Urinary bladder (tissue), 3 donors: ENCODE measurements at regions not wholly inside any gene's neighbourhood (a gene's known extent, or its start where the extent isn't known, plus 50 kb on each side); places are given as distances from the start of the nearest gene placed in this dataset.

Experiments used
- DNase-seq: peaks from one replicate; pipeline ENCODE4 v3.0.0-alpha.2; 2015; ENCODE audit errors: extremely low spot score
- H3K27ac ChIP-seq: one replicate; pipeline ENCODE4 v1.5.1; 2013; ENCODE audit warnings: low read depth, mild to moderate bottlenecking, moderate library complexity
- H3K36me3 ChIP-seq: one replicate; pipeline ENCODE4 v1.6.1; 2013; ENCODE audit warnings: mild to moderate bottlenecking, moderate library complexity; ENCODE audit not compliant: insufficient read depth
- H3K4me1 ChIP-seq: one replicate; pipeline ENCODE4 v1.6.1; 2013; ENCODE audit warnings: mild to moderate bottlenecking, moderate library complexity; ENCODE audit not compliant: insufficient read depth
- H3K4me3 ChIP-seq: one replicate; pipeline ENCODE4 v1.5.1; 2013; ENCODE audit warnings: low read depth, low read length
- WGBS: extraction: QIAGEN DNeasy Blood & Tissue Kit; methylation state at CpG from one replicate; pipeline ENCODE4 v1.1.7; 2013; 5-methylcytosine and 5-hydroxymethylcytosine counted together
- donor health status: healthy with polysubstance abuse.
- donor health status: healthy.

DNA sequence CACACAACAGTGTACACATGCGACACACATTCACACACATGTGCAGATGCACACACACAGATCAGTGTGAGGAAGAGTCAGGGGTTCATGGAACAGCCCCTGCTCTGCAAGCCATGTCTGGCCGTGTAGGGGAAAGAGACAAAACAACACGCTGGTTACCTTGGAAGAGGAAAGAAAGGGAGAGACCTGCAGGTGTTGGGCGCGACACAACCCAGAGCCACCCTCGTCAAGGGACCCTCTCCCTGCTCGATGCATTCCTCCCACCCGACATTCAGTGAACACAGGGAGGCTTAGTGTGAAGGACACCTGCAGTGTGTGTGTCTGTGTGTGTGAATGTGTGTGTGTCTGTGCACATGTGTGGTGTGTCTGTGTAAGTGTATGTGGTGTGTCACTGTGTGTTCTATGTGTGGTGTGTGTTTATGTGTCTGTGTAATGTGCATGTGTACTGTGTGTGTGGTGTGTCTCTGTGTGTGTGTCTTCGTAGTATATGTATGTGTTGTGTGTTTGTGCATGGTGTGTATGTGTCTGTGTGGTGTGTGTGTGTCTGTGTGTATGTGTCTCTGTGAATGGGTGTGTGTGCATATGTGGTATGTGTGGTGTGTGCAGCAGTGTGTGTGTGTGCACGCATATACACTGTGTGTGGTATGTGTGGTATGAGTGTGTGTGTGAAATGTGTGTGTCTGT, 69.5 kb upstream of the PITRM1 start:
- H3K4me3 ChIP-seq, result no peak overlapping the region
- H3K4me1 ChIP-seq, result no peaks in the 10 kb centered on the region
- DNase-seq, result no peak
- no peaks in the 10 kb centered on the region for H3K36me3 ChIP-seq
- WGBS, result 95% methylated on average over 10 of the region's 10 CpGs
- no peak overlapping the region for H3K27ac ChIP-seq

DNA sequence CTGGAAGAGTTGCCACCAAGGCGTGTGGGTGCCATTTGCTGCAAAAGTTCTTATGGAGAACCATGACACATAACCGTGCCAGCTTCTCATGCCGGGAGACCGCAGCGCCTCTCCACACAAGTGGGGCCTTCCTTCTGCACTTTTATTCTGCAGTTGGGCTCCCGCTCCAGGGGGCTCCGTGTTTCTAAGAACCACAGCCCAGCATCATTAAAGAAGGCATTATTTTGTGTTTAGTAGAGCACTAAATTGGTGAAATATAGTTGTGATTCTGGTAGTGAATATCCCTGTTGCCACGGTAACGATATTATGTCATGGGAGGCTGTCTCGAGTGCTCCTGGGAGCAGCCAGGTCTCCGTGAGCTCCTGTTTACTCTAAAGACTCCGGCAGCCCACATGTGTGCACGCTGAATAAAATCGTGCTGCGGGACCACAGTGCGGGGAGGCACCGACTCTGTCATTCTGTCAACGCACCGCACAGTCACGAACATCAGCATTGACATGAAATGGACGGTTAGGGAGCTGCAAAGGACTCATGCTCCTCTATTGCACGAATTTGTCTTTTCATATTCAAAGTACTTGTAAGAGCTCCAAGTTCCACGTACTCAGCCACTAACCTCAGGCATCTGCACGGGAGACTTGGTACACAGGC, 68.8 kb upstream of the PITRM1 start:
- DNase-seq, result no peak
- Histone ChIP-seq H3K27ac (no peak overlapping the region), H3K36me3 (no peaks in the 10 kb centered on the region), H3K4me3 (no peak overlapping the region), H3K4me1 (no peaks in the 10 kb centered on the region)
- 92% methylated on average over 24 of the region's 24 CpGs for WGBS

DNA sequence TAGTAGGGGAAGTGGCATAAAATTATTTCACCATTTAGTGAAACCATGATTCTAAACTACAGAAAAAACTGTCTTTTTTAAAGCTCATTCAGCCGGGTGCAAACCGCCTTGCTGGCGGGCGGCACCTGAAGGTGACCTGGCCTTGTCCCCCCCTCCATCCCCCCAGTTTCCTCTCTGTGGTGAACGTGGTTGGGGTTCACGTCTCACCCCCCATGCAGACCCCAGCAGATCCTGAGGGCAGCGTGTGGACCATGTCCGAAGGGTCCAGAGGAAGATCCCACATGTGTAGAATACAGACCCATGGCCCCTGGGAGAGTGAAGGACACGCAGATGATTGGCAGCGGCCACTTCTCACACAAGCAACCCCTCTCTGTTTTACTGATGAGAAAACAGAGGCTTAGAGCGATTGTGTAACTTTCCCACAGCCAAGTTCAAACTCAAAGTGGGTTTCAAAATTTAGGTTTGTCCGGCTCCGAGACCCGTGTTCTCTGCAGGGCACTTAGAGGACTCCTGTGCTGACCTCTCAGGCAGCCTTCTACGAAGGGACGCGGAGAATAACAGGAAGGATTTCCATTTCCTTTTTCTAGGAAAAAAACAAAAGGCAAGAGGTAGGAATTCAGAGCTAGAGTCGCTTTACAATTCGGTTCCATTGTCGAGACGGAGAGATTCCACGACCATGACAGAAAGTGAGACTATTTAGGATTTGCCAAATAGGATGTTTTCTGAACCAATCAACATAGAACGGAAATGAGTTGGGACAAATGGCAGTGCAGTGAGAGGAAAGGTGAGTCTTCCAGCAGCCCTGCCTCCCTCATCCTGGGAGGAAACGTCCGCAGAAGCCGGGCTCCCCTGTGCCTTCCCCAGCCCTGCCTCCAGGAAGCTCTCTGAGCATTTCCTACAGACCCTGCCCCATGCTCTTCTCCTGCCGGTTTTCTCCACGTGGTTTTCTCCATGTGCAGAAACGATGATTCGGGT, 67.6 kb upstream of the PITRM1 start:
- no peak for DNase-seq
- H3K4me3 ChIP-seq, result no peak overlapping the region
- H3K27ac ChIP-seq, result no peak overlapping the region
- WGBS, result 77% methylated on average over 30 of the region's 30 CpGs
- H3K36me3 ChIP-seq, result no peaks in the 10 kb centered on the region
- no peaks in the 10 kb centered on the region for H3K4me1 ChIP-seq

DNA sequence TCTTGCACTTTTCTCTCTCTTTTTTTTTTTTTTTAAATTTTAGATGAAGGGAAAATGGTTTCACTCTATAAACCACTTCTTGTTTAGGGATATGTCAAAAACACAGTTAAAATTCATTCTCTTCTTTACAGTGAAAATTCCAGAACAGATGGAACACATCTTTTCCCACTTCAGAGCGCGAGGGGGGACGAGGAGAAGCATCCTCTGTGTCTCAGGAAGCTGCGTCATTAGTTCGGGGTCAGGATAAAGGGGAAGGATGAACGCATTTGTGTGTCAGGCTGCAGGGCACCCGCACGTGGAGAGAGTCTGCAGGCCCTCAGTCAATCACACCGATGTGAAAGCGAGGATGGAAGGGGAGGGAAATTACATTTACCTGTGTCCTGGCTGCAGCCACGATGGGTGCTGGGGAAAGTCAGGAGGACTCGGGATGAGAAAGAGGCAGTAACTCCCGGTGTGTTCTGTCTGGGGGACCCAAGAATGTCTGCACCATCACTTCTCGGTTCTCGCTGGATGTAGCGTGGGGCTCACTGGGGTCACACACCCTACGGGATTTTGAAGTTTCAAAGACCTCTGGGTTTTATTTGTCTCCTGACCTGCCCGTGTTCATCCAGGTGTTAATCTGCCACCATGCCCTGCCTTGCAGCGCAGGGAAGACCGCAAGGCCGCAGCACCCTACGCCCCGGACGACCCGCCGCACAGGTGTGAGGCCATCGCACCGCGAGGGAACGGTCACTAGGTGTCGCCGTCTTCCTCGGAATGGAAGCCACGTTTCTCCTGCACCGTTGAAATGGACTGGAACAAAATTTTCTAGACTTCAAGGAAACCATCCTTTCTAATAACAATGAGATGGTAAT, 66.7 kb upstream of the PITRM1 start:
- Histone ChIP-seq H3K4me3 (no peak overlapping the region), H3K27ac (no peak overlapping the region), H3K36me3 (no peaks in the 10 kb centered on the region), H3K4me1 (no peaks in the 10 kb centered on the region)
- DNase-seq, result no peak
- 26% methylated on average over 35 of the region's 35 CpGs for WGBS

DNA sequence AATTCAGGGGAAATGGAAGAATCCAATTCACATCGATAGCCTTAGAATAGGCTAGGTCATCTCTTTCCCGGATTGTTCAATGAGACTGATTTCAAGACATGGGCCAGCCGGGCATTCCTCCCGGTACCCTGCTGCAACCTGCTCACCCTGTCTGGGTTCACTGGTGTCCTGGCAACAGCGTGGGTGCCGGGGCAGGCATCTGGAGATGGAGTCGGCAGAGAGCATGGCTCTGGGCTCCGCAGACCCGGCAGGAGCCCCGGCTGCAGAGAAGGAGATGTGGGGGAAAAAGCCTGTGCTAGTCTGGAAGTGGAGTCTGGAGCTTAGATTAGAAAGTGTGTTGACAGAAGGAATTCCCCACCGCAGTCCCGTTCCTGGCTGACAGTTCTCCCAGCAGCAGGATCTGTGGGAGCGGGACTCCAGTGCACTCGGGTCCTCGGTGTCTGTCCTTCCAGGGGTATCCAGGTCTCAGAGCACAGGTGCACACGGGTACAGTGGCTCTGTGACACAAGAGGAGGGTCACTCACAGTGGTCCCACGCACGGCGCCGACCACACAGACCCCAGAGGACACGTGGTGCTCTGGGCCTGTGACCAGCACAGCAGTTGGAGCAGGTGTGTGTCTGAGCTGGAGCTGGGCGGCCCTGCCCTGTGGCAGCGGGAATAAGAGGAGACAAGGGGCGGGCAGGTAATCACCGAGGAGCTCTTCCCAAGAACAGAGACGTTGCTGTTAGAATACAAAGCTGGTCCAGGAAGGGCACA, 65.7 kb upstream of the PITRM1 start:
- 59% methylated on average over 26 of the region's 26 CpGs for WGBS
- no peak for DNase-seq
- H3K27ac ChIP-seq, result no peak overlapping the region
- H3K4me3 ChIP-seq, result no peak overlapping the region
- no peaks in the 10 kb centered on the region for H3K4me1 ChIP-seq
- H3K36me3 ChIP-seq, result no peaks in the 10 kb centered on the region

DNA sequence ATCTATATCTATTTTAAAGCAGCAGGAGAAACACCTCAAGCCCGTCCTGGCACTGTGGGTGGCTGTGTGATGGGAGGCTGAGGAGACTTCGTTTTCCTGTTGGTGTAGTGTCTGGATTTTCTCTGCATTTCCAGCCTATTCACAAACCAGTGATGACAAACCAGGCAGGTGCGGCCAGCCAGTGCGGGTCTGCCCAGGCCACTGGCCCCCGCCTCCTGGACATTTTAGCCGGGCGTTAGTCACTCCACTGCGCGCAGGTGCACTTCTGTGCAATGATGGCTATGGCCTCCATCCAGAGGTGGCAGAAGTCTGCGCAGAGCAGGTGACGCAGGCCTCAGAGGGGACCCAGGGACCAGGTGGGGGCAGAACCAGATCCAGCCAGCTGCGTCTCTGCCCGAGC, 64.9 kb upstream of the PITRM1 start:
- Histone ChIP-seq H3K4me3 (no peak overlapping the region), H3K4me1 (no peaks in the 10 kb centered on the region), H3K36me3 (no peaks in the 10 kb centered on the region), H3K27ac (no peak overlapping the region)
- no peak for DNase-seq
- 96% methylated on average over 13 of the region's 13 CpGs for WGBS

DNA sequence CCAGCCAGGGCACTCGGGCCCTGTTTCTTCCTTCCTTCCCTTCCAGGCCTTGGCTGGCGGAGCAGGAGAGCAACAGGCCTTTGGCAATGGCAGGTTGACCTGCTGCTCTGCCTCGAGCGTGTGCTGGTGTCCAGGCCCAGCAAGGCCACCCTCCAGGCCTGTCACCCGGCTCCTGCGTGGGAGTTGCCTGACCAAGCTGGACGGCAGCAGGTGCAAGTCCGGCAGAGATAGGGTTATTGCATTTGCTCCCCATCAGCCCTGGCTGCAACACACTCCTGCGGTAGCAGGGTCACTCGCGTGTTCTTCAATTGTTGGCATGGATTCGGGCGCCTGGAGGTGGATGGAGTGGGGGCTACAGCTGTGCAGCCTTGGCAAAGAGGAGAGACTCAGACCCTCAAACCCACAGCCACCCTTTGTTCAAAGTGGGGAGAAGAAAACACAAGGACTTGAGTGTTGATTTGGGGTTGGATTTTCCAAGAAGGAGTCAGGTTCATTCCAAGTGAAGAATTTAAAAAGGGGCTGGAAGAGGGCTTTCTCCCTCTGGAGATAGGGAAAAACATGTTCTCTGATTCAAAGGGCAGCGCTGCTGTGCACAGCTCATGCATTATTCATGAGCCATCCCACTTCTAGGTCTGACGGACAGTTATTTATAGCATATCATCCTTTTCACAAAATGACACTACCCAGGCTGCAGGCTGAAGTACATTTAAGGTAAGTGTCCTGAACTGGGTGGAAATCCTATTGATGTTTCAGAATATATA, 64.2 kb upstream of the PITRM1 start:
- no peak for DNase-seq
- H3K4me3 ChIP-seq, result no peak overlapping the region
- WGBS, result 94% methylated on average over 15 of the region's 15 CpGs
- H3K27ac ChIP-seq, result no peak overlapping the region
- no peaks in the 10 kb centered on the region for H3K36me3 ChIP-seq
- H3K4me1 ChIP-seq, result no peaks in the 10 kb centered on the region

DNA sequence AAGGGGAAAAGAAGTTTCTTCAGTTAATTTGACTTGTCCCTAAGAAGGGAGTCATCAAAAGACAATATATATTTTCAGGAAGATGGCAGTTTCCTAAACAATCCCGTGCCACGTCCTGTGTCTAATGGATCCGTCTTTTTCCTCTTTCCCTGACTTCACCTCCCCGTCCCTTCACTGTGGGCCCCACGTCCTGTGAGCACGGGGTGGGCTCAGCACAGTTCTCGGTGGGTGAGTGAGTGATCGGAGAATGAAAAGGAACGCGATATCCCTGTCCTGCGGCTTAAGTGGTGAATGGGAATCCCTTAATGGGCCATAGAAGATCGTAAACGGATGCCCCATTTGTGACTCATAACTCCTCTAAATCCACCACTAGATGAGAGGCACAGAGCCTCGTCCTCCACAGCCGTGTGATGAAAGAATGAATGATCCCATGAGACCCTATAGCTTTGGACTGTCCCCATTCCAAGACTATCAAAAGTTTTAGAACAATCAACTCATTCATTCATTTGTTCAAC, 63.5 kb upstream of the PITRM1 start:
- Histone ChIP-seq H3K4me1 (no peaks in the 10 kb centered on the region), H3K36me3 (no peaks in the 10 kb centered on the region), H3K4me3 (no peak overlapping the region), H3K27ac (no peak overlapping the region)
- DNase-seq, result no peak
- WGBS, result 89% methylated on average over 15 of the region's 15 CpGs

DNA sequence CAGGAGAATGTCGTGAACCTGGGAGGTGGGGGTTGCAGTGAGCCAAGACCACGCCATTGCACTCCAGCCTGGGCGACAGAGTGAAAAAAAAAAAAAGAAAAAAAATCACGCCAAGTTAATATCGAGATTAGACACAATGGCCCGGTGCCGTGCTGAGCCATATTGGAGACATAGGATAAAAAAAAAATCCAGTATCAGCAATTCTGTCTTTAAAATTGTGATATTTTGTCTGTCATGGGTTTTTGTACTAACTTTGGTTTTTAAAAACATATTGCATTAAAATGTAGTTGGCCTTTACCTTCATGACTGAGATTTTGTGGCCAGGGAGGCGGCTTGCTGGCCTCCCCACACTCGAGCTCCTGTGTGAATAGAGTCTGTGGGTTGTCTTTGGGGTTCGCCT, 62.8 kb upstream of the PITRM1 start:
- no peak overlapping the region for H3K27ac ChIP-seq
- H3K4me1 ChIP-seq, result no peaks in the 10 kb centered on the region
- 94% methylated on average over 10 of the region's 10 CpGs for WGBS

DNA sequence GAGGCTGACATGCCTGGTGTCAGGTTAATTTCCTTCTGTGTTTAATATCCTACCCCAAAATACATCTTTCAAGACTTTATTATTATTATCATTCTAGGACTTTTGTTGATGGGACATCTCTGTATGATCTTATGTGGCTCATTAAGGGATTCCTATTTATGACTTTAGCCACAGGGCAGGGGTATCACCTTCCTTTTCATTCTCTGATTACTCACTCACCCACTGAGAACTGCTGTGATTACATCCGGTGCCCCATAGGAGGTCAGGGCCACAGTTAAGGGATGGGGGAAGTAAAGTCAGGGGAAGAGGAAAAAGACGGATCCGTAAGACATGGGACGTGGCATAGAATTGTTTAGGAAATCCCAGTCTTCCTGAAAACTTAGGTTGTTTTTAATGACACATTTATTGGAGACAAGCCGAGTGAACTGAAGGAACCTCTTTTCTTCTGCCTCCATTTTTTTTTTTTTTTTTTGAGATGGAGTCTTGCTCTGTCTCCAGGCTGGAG, 61.0 kb upstream of the PITRM1 start:
- Histone ChIP-seq H3K4me3 (no peak overlapping the region), H3K4me1 (no peaks in the 10 kb centered on the region), H3K36me3 (no peaks in the 10 kb centered on the region), H3K27ac (no peak overlapping the region)
- WGBS, result 82% methylated on average over 5 of the region's 5 CpGs
- DNase-seq, result no peak

More for the DNA sequence above, 62.8 kb upstream of the PITRM1 start:
- Histone ChIP-seq H3K4me3 (no peak overlapping the region), H3K36me3 (no peaks in the 10 kb centered on the region)
- no peak for DNase-seq

DNA sequence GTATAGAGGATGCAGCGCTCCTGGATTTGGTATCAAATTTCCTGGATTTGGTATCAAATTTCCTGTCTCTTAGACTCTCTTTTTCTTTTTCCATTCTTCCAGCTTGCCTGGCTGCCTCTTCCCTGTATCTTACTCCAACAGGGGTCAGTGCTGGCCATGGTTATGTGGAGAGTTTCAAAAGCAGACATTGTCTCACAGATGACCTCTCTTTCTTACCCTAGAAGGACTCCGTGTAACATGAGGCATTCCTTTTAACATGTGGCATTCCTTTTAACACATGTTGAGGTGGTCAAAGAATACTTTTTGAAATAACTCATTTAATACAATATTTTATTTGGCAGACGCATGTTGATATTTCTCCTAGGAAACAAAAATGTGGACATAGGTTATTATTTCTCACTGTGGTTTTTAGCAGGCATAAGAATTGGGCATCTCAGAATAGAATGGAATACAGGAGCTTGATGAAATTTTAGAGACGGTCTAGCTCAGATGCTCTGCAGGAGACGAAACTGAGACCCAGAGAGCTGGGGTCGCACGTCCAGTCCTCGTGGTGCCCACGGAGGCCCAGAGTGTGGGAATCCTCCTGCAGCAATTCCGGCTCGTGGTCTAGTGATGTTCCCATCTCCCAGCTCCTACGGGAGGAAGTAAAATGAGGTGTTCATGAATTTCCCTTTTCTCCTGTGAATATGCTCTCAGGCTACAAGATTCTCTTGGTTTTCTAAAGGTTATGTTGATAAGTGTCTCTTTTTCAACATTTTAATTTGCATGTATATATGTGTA, 59.6 kb upstream of the PITRM1 start:
- no peak overlapping the region for H3K4me3 ChIP-seq
- H3K4me1 ChIP-seq, result peaks cover 2% of the 10 kb centered on the region
- H3K36me3 ChIP-seq, result no peaks in the 10 kb centered on the region
- no peak for DNase-seq
- H3K27ac ChIP-seq, result no peak overlapping the region
- 94% methylated on average over 12 of the region's 12 CpGs for WGBS
